ENCODE measurements at regions not wholly inside any gene's neighbourhood (a gene's known extent, or its start where the extent isn't known, plus 50 kb on each side); places are given as distances from the start of the nearest gene placed in this dataset.
"Not testable (repeated sequence)": the region's sequence is repeated elsewhere in the genome, so short reads cannot be mapped to it uniquely, and the experiment has no call there.

- DNase-seq (ENCODE audit: low spot score): no peak
These were observed 683.6 kb upstream of the CPEB2 start for GRCh38 chr4:14318671-14319070.

GRCh38 chr4:14321723-14322122 lies 680.6 kb upstream of the CPEB2 start:
- no peak for DNase-seq (ENCODE audit: low spot score)

GRCh38 chr4:14323191-14323590 lies 679.1 kb upstream of the CPEB2 start:
- DNase-seq (ENCODE audit: low spot score): no peak

GRCh38 chr4:14329228-14329627 lies 673.1 kb upstream of the CPEB2 start:
- no peak for DNase-seq (ENCODE audit: low spot score)

- DNase-seq (ENCODE audit: low spot score): no peak
These were observed 668.7 kb upstream of the CPEB2 start for GRCh38 chr4:14333616-14334015.

GRCh38 chr4:14334166-14334565 lies 668.1 kb upstream of the CPEB2 start:
- no peak for DNase-seq (ENCODE audit: low spot score)

- DNase-seq (ENCODE audit: low spot score): no peak
These were observed 666.4 kb upstream of the CPEB2 start for GRCh38 chr4:14335872-14336271.

GRCh38 chr4:14336656-14337055 lies 665.6 kb upstream of the CPEB2 start:
- no peak for DNase-seq (ENCODE audit: low spot score)

- no peak for DNase-seq (ENCODE audit: low spot score)
These were observed 664.2 kb upstream of the CPEB2 start for GRCh38 chr4:14337892-14338584.

GRCh38 chr4:14338585-14339265 lies 663.6 kb upstream of the CPEB2 start:
- no peak for DNase-seq (ENCODE audit: low spot score)

GRCh38 chr4:14339715-14340114 lies 662.6 kb upstream of the CPEB2 start:
- DNase-seq (ENCODE audit: low spot score): no peak

GRCh38 chr4:14340321-14340720 lies 662.0 kb upstream of the CPEB2 start:
- DNase-seq (ENCODE audit: low spot score): no peak

GRCh38 chr4:14343961-14344360 lies 658.3 kb upstream of the CPEB2 start:
- no peak for DNase-seq (ENCODE audit: low spot score)

GRCh38 chr4:14345356-14345775 lies 656.9 kb upstream of the CPEB2 start:
- DNase-seq (ENCODE audit: low spot score): no peak

- DNase-seq (ENCODE audit: low spot score): no peak
These were observed 654.8 kb upstream of the CPEB2 start for GRCh38 chr4:14347526-14347925.

GRCh38 chr4:14348506-14348905 lies 653.8 kb upstream of the CPEB2 start:
- no peak for DNase-seq (ENCODE audit: low spot score)

GRCh38 chr4:14358544-14359160 lies 643.6 kb upstream of the CPEB2 start:
- not testable (repeated sequence) for DNase-seq (ENCODE audit: low spot score)

GRCh38 chr4:14359991-14360390 lies 642.3 kb upstream of the CPEB2 start:
- DNase-seq (ENCODE audit: low spot score): no peak

- no peak for DNase-seq (ENCODE audit: low spot score)
These were observed 641.2 kb upstream of the CPEB2 start for GRCh38 chr4:14361084-14361483.

GRCh38 chr4:14362385-14362784 lies 639.9 kb upstream of the CPEB2 start:
- no peak for DNase-seq (ENCODE audit: low spot score)

- no peak for DNase-seq (ENCODE audit: low spot score)
These were observed 637.2 kb upstream of the CPEB2 start for GRCh38 chr4:14364953-14365536.

GRCh38 chr4:14368391-14368790 lies 633.9 kb upstream of the CPEB2 start:
- no peak for DNase-seq (ENCODE audit: low spot score)

GRCh38 chr4:14371131-14371530 lies 631.1 kb upstream of the CPEB2 start:
- DNase-seq (ENCODE audit: low spot score): no peak

Data from ecto neural progenitor cell (in vitro differentiated cells).